OCI-LY3 (cell line): ENCODE measurements at regions not wholly inside any gene's neighbourhood (a gene's known extent, or its start where the extent isn't known, plus 50 kb on each side); places are given as distances from the start of the nearest gene placed in this dataset.

Source experiments
- H2AFZ ChIP-seq: fragments of 200-600, 300-600 bp; shearing (Covaris generic); 2 replicates; pipeline ENCODE4 v1.6.0; 2014; ENCODE audit warnings: antibody characterized with exemption, low read depth, low read length
- H3K27ac ChIP-seq: fragments of 200-600, 300-600 bp; sonication (generic); 2 replicates; pipeline ENCODE4 v1.5.1; 2014; ENCODE audit warnings: mild to moderate bottlenecking, low read length, moderate library complexity, mixed read lengths
- H3K27me3 ChIP-seq: fragments of 200-600, 300-600 bp; sonication (generic); 2 replicates; pipeline ENCODE4 v1.6.1; 2014; ENCODE audit warnings: low read depth, low read length, mixed read lengths
- H3K36me3 ChIP-seq: fragments of 200-600, 300-600 bp; sonication (generic); replicated peaks from 2 replicates; pipeline ENCODE3; 2014; ENCODE audit warnings: low read depth, low read length, mixed read lengths
- H3K4me1 ChIP-seq: fragments of 300-600, 200-600 bp; sonication (generic); 2 replicates; pipeline ENCODE4 v1.6.1; 2014; ENCODE audit warnings: low read length, mixed read lengths
- H3K4me2 ChIP-seq: fragments of 200-600, 300-600 bp; sonication (generic); 2 replicates; pipeline ENCODE4 v1.6.1; 2014; ENCODE audit warnings: low read length, mixed read lengths
- H3K4me3 ChIP-seq: fragments of 300-600, 200-600 bp; sonication (generic); 2 replicates; pipeline ENCODE4 v1.5.1; 2014; ENCODE audit warnings: antibody characterized with exemption, mild to moderate bottlenecking, low read length, moderate library complexity
- H3K79me2 ChIP-seq: fragments of 300-600, 200-600 bp; shearing (Covaris generic); 2 replicates; pipeline ENCODE4 v1.6.1; 2014; ENCODE audit warnings: mild to moderate bottlenecking, low read length, mixed read lengths
- H3K9ac ChIP-seq: fragments of 300-600, 200-600 bp; shearing (Covaris generic); 2 replicates; pipeline ENCODE4 v1.6.0; 2014; ENCODE audit warnings: mild to moderate bottlenecking, low read length, moderate library complexity
- H3K9me3 ChIP-seq: fragments of 200-600, 300-600 bp; shearing (Covaris generic); 2 replicates; pipeline ENCODE4 v1.6.1; 2014; ENCODE audit warnings: low read length, mixed read lengths; ENCODE audit not compliant: insufficient read depth
- H4K20me1 ChIP-seq: fragments of 200-600, 300-600 bp; sonication (generic); 2 replicates; pipeline ENCODE4 v1.6.1; 2016; ENCODE audit warnings: low read length, mixed read lengths; ENCODE audit not compliant: insufficient read depth
- CTCF ChIP-seq: fragments of 200-600, 300-600 bp; sonication (generic); IDR thresholded peaks from 2 replicates; pipeline ENCODE4 v1.5.1; 2014; ENCODE audit warnings: antibody characterized with exemption, low read length, low read depth
- EZH2phosphoT487 ChIP-seq: fragments of 200-600 bp; shearing (Covaris generic); IDR thresholded peaks from 2 replicates; pipeline ENCODE4 v1.6.1; 2018; ENCODE audit warnings: antibody characterized with exemption, mixed run types, low read depth

- no peak for TF ChIP-seq EZH2phosphoT487
- no peak for TF ChIP-seq CTCF
- no peak overlapping the region for H3K4me3 ChIP-seq
- H3K4me2 ChIP-seq: no peak overlapping the region
- H3K36me3 ChIP-seq: no peaks in the 10 kb centered on the region
- no peaks in the 10 kb centered on the region for H3K4me1 ChIP-seq
- no peaks in the 10 kb centered on the region for H4K20me1 ChIP-seq
- H3K9me3 ChIP-seq: no peaks in the 10 kb centered on the region
- no peak overlapping the region for H2AFZ ChIP-seq
- H3K9ac ChIP-seq: no peak overlapping the region
- H3K27me3 ChIP-seq: no peaks in the 10 kb centered on the region
- no peak overlapping the region for H3K27ac ChIP-seq
- H3K79me2 ChIP-seq: no peaks in the 10 kb centered on the region
Measured at GRCh38 chr1:61520401-61520800, 204.5 kb downstream of the TM2D1 start.

GRCh38 chr1:61519631-61520030 lies 205.3 kb downstream of the TM2D1 start:
- H3K4me2 ChIP-seq: no peak overlapping the region
- TF ChIP-seq CTCF: no peak
- TF ChIP-seq EZH2phosphoT487: no peak

GRCh38 chr1:61518670-61519400 lies 206.1 kb downstream of the TM2D1 start:
- no peak overlapping the region for H3K27ac ChIP-seq
- no peaks in the 10 kb centered on the region for H3K4me1 ChIP-seq
- TF ChIP-seq EZH2phosphoT487: no peak
- H3K9ac ChIP-seq: no peak overlapping the region
- H3K79me2 ChIP-seq: no peaks in the 10 kb centered on the region
- no peaks in the 10 kb centered on the region for H3K27me3 ChIP-seq
- H2AFZ ChIP-seq: no peak overlapping the region
- no peak overlapping the region for H3K4me2 ChIP-seq
- H3K9me3 ChIP-seq: no peaks in the 10 kb centered on the region
- no peaks in the 10 kb centered on the region for H3K36me3 ChIP-seq
- H4K20me1 ChIP-seq: no peaks in the 10 kb centered on the region
- H3K4me3 ChIP-seq: no peak overlapping the region

More at GRCh38 chr1:61519631-61520030, 205.3 kb downstream of the TM2D1 start:
- no peaks in the 10 kb centered on the region for H3K36me3 ChIP-seq
- no peaks in the 10 kb centered on the region for H3K4me1 ChIP-seq
- no peak overlapping the region for H3K9ac ChIP-seq
- no peak overlapping the region for H3K27ac ChIP-seq
- no peaks in the 10 kb centered on the region for H4K20me1 ChIP-seq
- no peaks in the 10 kb centered on the region for H3K79me2 ChIP-seq
- H3K4me3 ChIP-seq: no peak overlapping the region
- H2AFZ ChIP-seq: no peak overlapping the region
- no peaks in the 10 kb centered on the region for H3K27me3 ChIP-seq
- H3K9me3 ChIP-seq: no peaks in the 10 kb centered on the region

GRCh38 chr1:61517345-61517744 lies 207.6 kb downstream of the TM2D1 start:
- Histone ChIP-seq H3K27me3 (no peaks in the 10 kb centered on the region), H3K4me1 (no peaks in the 10 kb centered on the region), H3K4me3 (no peak overlapping the region), H3K9me3 (no peaks in the 10 kb centered on the region), H2AFZ (no peak overlapping the region), H3K36me3 (no peaks in the 10 kb centered on the region), H3K9ac (no peak overlapping the region), H3K79me2 (no peaks in the 10 kb centered on the region), H3K4me2 (no peak overlapping the region), H3K27ac (no peak overlapping the region), H4K20me1 (no peaks in the 10 kb centered on the region)
- no peak for TF ChIP-seq CTCF
- TF ChIP-seq EZH2phosphoT487: no peak
